ENCODE measurements at regions not wholly inside any gene's neighbourhood (a gene's known extent, or its start where the extent isn't known, plus 50 kb on each side); places are given as distances from the start of the nearest gene placed in this dataset.
"Not testable (repeated sequence)": the region's sequence is repeated elsewhere in the genome, so short reads cannot be mapped to it uniquely, and the experiment has no call there.

GRCh38 chr14:85027681-85028370, 502.1 kb upstream of the FLRT2 start:
- DNase-seq: no peak

GRCh38 chr14:85037411-85037810, 492.5 kb upstream of the FLRT2 start:
- no peak for DNase-seq

DNA sequence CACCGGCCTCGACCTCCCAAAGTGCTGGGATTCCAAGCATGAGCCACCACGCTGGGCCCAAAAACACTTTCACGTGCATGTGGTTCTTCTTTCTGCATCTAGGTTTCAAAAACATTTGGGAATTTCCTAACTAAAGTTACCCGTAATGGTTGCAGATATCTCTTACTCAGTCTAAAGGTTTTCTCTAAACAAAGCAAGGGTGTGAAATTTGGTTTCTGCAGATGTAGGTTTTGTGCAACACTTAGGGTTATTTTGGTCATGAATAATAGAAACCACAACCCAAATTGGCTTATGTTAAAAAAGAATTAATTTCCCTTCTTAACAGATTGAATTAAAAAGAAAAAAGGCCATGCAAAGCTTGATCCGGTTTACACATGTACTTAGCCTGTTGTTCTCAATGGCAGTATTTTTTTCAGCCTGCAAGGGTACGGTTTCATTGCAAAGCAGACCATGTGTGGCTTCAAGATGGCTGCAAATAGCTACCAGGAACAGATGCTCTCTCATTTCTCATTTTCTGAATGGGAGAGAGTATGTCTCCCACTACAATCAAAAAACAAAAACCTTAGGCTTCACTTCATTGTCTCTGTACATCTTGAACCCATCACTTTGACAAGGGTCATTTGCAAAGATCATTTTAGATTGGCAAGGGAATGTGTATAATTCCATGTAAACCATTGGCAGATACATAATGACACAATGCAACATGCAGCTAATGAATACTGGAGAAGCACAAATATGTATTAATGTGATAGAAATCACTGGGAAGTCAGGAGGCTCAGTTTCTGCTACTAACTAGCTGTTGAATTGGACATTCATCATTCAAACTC, 491.2 kb upstream of the FLRT2 start:
- no peak for DNase-seq

DNA sequence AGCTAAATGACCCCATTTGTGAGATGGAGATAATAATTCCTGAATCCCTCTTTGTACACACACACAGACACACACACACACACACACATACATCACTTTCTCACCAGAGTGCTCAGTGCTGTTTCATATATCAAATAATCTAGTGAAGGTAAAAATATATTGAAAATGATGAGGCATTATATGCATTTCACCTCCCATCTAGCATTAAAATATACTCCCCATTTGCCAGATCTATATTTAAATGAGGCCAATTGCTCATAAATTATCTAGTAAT, 490.7 kb upstream of the FLRT2 start:
- DNase-seq: no peak

DNA sequence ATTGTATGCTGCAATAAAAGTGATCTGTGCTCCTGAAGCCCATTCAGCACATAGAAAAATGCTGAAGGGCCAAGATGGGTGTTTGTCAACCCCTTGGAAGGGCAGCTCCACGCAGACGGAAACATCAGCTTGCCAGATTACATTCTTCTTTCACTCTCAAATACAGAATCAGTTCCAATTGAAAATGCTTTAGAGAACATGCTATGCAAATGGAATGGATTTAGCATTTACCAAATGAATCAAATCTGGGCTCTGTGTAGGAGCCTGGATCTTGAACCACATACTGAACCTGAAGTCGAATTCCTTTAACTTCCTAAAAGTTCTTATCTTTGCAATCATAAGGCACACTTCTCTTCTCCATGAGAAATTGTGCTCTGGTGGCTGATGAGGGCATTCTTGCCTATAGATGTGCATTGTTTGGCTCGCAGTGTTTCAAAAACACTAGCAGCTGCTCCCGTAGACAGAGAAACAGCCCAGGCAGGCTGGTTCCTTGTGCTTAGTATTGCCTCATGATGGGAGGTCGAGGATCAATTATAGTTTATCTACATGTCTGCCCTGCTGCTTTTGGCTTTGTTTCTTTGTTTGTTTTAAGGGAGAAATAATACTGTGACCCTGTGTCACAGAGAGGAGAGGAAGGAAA, 489.8 kb upstream of the FLRT2 start:
- no peak for DNase-seq

DNA sequence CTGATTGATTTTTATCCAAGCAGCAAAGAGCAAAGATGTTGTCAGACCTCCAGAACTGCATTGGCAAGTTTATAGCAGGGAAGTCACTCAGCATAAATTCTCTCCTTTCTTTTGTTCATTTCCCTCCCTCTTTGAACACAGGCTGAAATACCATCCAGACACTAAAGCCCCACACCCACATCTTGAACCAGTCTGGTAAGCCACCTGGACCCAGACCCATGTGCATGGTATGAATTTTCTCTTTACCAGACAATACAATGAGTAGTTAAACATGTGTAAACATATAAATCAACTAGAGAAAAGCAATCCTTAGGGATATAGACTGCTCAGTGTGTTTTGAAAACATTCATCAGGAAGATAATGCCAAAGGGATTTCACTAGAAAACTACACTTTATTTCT, 488.3 kb upstream of the FLRT2 start:
- DNase-seq: no peak

DNA sequence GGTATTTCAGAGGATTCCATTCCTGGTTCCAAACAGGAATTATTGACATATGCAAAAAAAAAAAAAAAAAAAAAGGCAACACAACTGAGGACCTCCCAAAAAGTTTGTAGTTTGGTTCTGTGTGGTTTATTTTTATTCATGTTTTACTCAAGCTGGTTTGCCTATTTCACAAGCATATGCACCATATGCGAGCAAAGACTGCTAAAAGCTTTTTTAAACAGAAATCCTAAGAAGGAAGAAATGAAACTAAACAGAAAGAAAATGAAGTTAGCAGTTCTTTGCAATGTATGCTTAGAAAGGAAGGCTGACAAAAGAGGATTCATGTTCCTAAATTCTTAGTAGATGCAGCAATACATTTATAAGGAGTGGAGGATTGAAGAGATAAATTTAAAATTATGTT, 487.6 kb upstream of the FLRT2 start:
- DNase-seq: no peak

DNA sequence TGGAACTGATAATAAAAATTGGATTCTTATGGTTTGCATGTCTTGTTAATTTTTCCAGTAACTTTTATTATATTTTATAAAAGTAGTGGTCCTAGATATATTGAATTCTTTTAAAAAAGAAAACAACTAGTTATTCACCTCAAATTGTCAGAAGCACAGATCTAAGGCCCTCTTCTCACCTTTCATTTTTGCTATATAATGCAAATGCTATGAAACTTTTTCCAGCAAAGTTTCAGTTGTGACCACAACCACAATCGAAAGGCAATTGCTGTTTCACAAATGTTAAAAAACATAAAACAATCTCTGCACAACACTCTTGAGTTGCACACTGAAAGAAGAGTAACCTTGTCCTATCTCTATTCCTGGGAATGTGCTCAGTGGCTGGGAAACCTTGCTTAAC, 479.8 kb upstream of the FLRT2 start:
- DNase-seq: no peak

- no peak for DNase-seq
These were observed 477.3 kb upstream of the FLRT2 start for GRCh38 chr14:85052646-85053045.

DNA sequence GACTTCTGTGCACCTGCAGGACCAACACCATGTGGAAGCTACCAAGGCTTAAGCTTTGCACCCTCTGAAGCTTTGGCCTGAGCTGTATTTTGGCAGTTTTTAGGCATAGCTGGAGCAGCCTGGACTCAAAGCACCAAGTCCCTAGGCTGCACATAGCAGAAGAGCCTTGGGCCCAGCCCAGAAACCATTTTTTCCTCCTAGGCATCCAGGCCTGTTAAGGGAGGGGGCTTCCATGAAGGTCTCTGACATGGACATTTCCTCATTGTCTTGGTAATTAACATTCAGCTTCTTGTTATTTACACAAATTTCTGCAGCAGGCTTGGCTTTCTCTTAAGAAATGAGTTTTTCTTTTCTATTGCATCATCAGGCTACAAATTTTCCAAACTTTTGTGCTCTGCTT, 475.8 kb upstream of the FLRT2 start:
- no peak for DNase-seq

DNA sequence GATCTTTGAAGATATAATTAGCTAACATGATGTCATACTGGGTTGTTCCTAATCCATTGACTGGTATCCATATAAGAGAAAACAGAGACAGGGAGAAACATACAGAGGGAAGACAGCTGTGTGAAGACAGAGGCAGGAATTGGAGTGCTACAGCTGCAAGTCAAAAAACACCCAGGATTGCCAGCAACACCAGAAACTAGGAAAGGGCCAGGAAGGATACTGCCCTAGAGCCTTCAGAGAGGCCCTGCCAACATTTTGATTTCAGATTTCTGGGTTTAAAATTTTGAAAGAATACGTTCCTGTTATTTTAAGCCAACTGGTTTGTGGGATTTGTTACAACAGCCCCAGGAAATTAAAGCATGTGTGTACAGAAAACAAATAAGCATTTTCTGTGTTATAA, 473.7 kb upstream of the FLRT2 start:
- no peak for DNase-seq

DNA sequence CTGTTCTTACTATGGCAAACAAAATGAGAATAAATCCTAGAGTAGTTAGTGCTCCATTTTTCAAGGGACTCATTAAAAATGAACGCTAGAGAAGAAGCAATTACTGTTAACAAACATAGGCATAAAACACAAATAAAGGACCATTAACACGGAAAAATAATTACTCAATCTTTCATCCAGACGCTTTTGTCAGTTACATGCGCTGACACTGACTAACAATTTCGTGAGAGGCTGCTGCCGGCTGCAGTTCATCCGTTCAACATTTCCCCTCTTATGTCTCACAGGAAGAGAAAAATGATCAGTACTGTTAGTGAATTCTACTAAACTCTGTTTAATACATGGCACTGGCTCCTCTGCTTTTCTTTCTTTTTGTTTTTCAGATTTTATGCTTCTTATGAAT, 472.7 kb upstream of the FLRT2 start:
- DNase-seq: no peak

GRCh38 chr14:85058150-85058549, 471.8 kb upstream of the FLRT2 start:
- DNase-seq: no peak

GRCh38 chr14:85060121-85060520, 469.8 kb upstream of the FLRT2 start:
- DNase-seq: no peak

GRCh38 chr14:85061256-85061655, 468.7 kb upstream of the FLRT2 start:
- DNase-seq: no peak

DNA sequence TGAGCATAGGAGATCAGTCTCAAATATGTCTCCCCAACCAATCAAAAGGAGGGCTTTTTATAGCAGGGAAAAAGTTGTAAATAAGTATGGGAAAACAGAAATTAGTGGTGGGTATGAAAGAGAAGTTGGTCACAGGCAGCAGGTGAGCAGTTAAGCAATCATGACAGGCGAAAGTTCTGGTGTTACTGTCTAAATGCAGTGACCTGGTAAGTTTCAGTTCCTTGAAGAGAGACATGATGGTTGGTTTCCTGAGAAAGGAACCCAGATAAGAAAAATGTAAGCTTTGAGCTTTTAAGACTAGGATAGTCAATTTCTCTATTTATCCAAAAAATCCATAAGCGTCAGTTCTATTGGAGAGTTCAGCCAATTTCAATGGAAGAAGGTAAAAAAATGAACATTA, 466.2 kb upstream of the FLRT2 start:
- DNase-seq: no peak

GRCh38 chr14:85071447-85071846, 458.5 kb upstream of the FLRT2 start:
- DNase-seq: no peak

GRCh38 chr14:85074955-85075354, 455.0 kb upstream of the FLRT2 start:
- no peak for DNase-seq

DNA sequence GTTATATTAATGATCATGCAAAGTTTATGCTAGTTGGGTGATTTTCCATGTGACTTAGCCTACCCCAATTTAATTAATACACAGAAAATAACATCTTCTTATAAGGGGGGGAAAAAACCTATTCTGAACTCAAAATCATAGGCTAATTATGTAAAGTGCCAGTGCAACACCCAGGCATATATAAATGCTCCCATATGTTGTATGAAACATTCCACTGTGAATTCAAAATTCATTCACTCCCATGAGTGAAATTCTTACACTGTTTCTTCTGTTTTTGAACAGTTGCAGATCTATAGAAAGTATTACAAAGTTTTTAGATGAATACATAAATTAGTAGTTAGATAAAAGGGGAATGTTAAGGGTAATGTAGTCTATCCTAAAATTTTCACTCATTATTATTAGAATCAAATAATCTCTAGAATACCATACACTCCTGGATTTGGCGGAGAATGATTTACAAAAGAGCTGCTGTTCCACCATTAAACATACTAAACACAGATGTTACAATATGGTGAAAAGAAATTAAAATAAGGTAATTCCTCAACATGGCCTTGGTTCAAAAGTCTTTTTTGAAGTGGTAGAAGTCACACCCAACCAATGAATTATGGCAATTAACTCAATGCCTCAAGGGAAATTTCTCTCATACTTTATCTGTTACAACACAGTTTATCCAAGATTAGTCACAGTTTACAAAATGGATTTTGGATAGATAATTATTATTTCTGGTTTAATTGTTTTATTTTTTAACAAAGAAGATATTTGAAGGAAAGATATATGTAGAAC, 454.1 kb upstream of the FLRT2 start:
- DNase-seq: no peak

- DNase-seq: not testable (repeated sequence)
These were observed 452.2 kb upstream of the FLRT2 start for GRCh38 chr14:85077716-85078115.

GRCh38 chr14:85079842-85080730, 449.9 kb upstream of the FLRT2 start:
- DNase-seq: no peak

DNA sequence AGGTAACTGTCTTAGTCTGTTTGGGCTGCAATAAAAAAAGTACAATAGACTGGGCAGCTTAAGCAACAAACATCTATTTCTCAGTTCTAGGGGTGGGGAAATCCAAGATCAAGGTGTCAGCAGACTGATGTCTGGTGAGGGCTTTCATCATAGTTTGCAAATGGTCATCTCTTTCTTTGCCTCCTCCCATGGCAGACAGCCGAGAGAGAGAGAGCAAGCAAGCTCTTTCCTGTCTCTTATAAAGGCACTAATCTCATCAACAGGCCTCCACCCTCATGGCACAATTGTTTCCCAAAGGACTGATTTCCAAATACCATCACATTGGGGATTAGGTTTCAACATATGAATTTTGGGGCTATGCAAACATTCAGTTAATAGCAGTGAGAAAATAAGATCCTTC, 445.6 kb upstream of the FLRT2 start:
- DNase-seq: no peak

DNA sequence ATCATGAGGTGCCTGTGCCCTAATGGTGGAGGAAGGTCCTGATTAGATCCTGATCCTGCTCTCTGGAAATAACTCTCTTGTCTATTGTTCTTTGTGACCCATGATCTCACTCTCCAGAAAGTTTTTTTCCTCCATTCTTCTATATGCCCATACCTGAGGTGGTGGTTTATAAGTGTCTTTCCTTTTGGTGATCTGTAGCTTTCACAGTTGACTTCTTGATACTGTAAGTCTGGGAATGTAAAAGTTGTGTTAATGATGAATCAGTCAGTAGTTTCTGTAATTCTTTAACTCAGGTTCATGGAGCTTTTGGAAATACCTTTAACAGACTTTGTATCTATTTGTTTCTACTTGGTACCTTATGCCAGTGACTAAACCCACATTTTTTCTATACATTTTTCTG, 444.0 kb upstream of the FLRT2 start:
- no peak for DNase-seq
